GM23338 (cell line): ENCODE measurements at regions not wholly inside any gene's neighbourhood (a gene's known extent, or its start where the extent isn't known, plus 50 kb on each side); places are given as distances from the start of the nearest gene placed in this dataset.

Source experiments
- CREB1 ChIP-seq: fragments of 250-450 bp; sonication (Bioruptor Pico); IDR thresholded peaks from 2 replicates; pipeline ENCODE4 v1.5.0; 2020; ENCODE audit warnings: low read depth, mild to moderate bottlenecking, moderate library complexity
- CTCF ChIP-seq, 2 experiments: fragments of 200-600 bp in 1 of 2; sonication (generic) in 1 of 2; conservative IDR thresholded peaks; 2 replicates each; pipeline versions ENCODE4 v1.5.1 to v1.6.1; 2016 to 2017; ENCODE audit warnings: antibody characterized with exemption in 2 of 2, low read depth in 2 of 2, mild to moderate bottlenecking in 2 of 2, moderate library complexity in 1 of 2
- ETS1 ChIP-seq: IDR thresholded peaks from 2 replicates; pipeline ENCODE4 v1.6.1; 2016; ENCODE audit warnings: antibody characterized with exemption
- EZH2 ChIP-seq: fragments of 200-600 bp; sonication (generic); IDR thresholded peaks from one replicate; pipeline ENCODE4 v1.8.0; 2017; ENCODE audit warnings: antibody characterized with exemption, mild to moderate bottlenecking, low read depth; ENCODE audit not compliant: unreplicated experiment
- EZH2phosphoT487 ChIP-seq: fragments of 200-600 bp; sonication (generic); IDR thresholded peaks from one replicate; pipeline ENCODE4 v1.8.1; 2018; ENCODE audit warnings: antibody characterized with exemption; ENCODE audit not compliant: unreplicated experiment
- JUNB ChIP-seq: IDR thresholded peaks from one replicate; pipeline ENCODE4 v1.6.1; 2016; ENCODE audit warnings: antibody characterized with exemption; ENCODE audit not compliant: unreplicated experiment
- NANOG ChIP-seq: IDR thresholded peaks from 2 replicates; pipeline ENCODE4 v1.6.1; 2016; ENCODE audit warnings: antibody characterized with exemption, borderline replicate concordance
- POLR2AphosphoS5 ChIP-seq: IDR thresholded peaks from 2 replicates; pipeline ENCODE4 v1.6.1; 2016; ENCODE audit warnings: antibody characterized with exemption, low read depth
- REST ChIP-seq: IDR thresholded peaks from one replicate; pipeline ENCODE4 v1.6.1; 2018; ENCODE audit warnings: antibody characterized with exemption; ENCODE audit not compliant: unreplicated experiment
- STAT1 ChIP-seq: IDR thresholded peaks from one replicate; pipeline ENCODE4 v1.6.1; 2016; ENCODE audit warnings: antibody characterized with exemption; ENCODE audit not compliant: unreplicated experiment
- ZNF114 ChIP-seq: fragments of 250-450 bp; sonication (Bioruptor Pico); IDR thresholded peaks from 2 replicates; pipeline ENCODE4 v1.5.0; 2020; ENCODE audit warnings: mild to moderate bottlenecking, moderate library complexity
- ZNF331 ChIP-seq: fragments of 250-450 bp; sonication (Bioruptor Pico); IDR thresholded peaks from 2 replicates; pipeline ENCODE4 v1.5.0; 2020; ENCODE audit warnings: low read depth, mild to moderate bottlenecking, moderate library complexity
- ZNF462 ChIP-seq: fragments of 250-450 bp; sonication (Bioruptor Pico); IDR thresholded peaks from 2 replicates; pipeline ENCODE4 v1.5.0; 2020; ENCODE audit warnings: mild to moderate bottlenecking, moderate library complexity

DNA sequence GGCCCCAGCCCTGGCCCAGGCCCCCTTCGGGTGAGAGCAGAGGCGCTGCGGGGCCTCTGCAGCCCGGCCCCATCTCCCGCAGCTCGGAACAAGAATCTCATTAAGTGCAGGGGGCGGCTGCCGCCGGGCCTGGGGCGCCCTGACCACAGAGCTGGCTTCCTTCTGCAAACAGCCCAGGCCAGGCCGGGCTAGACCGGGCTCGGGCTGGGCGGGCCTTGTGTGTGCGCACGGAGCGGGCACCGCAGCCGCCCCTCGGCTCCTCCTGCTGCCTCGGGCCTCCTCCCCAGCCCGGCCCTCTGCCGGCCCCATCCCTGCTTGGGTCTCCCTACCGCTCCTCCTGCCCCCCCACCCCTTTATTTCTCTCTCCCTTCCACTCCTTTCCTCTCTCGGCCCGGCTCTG is 83.3 kb downstream of the EFNB1 start:
- TF ChIP-seq CTCF (conservative IDR thresholded peaks at IDR 0.05; ENCODE audit: low read depth in 2 of 2) (no peak), EZH2 (no peak), CREB1 (CRISPR knock-in tag) (no peak), POLR2AphosphoS5 (no peak), REST (no peak), EZH2phosphoT487 (no peak), ZNF462 (no peak), ZNF114 (CRISPR knock-in tag) (no peak), STAT1 (no peak), JUNB (no peak), ZNF331 (CRISPR knock-in tag) (no peak), ETS1 (no peak), NANOG (no peak)
